Dermis blood vessel endothelial cell (primary cell): ENCODE measurements at regions not wholly inside any gene's neighbourhood (a gene's known extent, or its start where the extent isn't known, plus 50 kb on each side); places are given as distances from the start of the nearest gene placed in this dataset.
A peak's percentile ranks its signal among the peaks of the same experiment; 100 is the strongest.

ENCODE experiments used
- DNase-seq: peaks from one replicate; pipeline ENCODE4 v3.0.0; 2010

DNA sequence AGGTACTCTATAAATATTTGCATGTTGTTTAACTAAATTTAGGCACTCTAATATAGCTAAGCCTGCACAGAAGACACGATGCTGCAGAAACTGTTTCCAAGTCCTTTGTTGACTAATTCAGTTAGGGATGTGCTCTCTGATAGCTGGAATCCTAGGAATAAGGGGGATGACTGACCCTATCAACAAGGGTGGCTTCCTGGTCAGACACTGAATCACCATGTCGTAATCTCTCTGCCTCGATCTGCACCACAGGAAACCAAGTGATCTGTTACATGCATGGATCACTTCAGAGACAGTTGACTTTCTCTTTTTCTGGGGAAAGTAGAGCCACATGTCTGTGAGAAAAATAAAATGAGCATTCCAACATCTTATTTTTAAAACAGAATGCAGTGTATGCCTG lies 169.1 kb downstream of the GUCY2F start:
- DNase-seq = no peak

DNA sequence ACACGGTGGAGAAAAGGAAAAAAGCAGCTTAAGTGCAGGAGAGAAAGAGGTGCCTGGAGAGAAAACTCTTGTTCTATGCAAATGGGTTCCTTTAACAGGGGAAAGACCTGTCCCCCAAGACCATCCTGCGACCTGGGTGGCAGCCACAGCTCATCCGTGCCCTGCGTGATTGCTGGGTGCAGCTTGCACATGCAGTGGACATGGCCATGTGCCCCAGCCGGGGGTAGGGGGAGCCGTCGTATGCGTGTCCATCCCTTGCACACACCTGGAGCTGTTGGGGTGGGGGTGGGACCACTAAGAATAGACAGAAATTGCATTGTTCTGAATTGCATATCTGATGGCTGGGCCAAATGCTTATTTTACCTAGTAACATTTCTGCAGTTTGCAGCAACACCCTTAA lies 171.9 kb downstream of the GUCY2F start:
- DNase-seq = no peak

DNA sequence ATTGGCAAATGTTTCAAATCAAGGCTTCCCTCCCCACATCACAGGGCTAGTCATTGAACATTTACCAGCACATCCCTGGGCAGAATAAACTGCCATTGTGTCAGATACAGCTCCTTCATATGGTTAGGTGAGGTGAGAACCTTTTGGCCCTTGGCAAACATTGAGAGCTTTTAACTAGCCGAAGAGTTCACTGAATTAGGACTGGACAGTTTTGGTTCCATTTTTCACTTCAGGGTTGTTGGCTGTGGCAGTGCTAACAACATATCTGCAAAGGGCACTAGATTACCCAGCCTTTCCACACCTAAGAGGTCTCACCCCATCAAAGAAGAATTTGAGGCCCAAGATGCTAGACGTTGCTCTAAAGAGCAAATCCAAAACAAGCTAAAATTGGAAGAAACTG lies 180.7 kb downstream of the GUCY2F start:
- DNase-seq = no peak

DNA sequence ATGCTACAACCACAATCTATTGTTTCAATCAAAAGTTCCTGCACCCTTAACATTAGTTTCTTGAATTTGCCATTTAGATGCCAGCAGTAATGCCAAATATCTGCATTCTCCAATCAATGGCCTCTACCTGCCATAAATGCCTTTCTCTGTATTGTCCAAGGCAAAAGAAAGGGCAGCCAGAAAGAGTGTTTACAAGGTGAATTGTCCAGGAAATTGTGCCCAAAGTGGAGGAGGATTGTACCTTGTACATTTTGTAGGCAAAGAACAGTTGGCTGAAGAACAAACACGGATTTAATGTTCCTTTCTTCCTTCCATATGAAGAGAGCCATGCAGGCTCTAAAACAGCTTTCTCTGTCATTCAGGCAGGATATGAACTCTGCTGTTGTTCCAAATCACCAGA lies 181.5 kb downstream of the GUCY2F start:
- no peak for DNase-seq

DNA sequence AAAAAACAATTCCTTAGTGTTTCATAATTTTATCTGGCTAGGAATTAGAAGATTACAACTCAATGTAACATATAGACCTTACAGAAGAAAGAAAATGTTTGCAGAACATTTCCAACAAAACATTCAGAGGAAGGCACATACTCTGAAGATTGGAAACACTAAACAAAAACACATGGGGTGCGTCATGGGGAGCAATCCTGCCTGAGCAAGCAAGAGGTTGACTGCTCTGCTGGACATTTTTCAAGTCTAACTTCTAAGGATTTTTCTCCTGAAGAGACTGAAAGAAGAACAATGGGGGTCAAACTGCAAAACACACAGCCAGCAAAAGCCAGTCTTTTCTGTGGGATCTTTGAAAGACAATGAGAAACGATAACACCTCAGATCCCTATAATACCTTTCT lies 182.8 kb downstream of the GUCY2F start:
- no peak for DNase-seq

DNA sequence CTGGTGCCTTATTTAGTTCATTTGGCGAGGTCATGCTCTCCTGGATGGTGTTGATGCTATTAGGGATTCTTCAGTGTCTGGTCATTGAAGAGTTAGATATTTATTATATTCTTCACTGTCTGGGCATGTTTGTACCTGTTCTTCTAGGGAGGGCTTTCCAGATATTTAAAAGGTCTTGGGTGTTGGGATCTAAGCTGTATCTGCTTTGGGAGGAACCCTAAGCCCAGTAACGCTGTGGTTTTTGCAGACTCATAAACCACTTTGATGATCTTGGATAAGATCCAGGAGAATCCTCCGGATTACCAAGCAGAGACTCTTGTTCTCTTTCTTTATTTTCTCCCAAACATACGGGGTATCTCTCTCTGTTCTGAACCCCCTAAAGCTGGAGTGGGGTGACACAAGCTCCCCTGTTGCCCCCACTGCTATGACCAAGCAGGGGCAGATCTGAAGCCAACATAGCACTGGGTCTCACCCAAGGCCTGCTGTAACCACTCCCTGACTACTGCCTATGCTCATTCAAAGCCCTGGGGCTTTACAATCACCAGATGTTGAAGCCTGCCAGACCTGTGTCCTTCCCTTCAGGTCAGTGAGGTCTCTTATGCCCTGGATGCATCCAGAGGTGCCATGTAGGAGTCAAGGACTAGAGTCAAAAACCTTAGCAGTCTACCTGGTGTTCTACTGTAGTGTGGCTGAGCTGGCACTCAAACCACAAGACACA lies 187.6 kb downstream of the GUCY2F start:
- no peak for DNase-seq

DNA sequence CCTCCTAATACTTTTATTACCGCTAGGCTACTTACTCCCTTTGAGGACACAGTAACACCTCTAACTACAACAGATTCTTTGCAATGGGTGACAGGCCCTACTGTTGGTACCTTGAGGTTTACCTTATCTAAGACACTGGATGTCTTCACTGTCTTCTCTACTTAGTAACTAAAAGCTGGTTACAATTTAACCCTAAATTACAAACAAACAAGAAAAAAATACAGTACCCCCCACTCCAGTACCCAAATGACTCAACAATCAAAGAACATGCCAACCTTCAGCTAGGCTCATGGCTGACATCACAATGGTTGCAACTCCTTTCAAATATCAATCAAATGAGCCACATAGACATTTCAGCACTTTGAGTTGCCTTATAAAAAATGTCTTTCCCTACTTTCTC lies 198.0 kb downstream of the GUCY2F start:
- DNase-seq = no peak

DNA sequence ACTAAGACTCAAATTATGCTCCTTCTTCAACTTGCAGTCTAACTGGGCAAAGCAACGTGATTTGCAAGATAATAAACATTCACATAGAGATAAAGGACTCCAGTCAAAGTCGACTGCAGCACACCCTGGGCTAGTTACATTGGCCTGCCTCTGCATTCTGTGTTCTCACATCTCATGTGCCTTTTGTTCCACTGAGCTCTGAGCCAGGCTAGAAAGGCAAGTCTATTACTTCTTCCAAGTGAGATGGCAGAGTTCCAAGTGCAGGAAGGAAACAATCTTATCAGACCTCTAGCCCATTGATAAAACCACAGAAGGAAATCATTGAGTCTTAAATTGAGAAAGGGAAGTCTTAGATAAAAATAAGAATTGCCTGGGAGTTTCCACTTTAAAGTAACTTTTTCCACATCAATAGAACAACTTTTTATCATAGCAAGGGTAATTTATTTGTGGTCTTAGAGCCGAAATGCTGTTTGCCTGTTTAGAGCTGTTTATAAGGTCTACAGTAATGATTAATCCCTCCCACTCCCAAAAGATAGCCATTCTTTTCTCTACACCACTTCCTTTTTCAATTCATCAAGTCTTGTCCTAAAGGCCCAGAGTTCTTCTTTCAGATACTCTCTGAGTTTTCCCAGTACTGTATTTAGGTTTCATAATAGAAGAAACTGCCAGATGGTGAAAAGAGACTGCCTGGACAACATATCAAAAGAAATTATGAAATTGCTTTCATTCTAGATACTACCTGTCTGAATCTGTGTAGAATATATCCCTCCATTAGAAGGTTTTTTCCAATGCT lies 200.2 kb downstream of the GUCY2F start:
- DNase-seq = peak; percentile 82

DNA sequence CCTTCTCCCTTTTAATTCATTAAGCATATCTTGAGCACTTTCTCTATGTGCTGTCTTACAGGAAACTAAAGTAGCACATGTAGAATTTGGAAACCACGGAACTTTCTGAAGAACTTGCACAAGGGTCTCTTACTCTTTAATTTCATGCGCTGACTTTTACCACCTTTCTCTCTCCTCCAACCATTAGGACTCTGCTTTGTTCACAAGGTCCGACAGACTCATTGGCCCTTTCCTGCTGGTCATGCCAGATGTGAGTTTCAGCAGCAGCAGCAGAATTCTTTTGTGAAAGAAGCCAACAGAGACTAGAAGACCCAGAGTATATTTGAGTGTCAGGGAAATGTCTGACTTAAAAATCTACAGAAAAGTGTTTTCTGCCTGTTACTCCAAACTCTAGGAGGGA lies 207.1 kb downstream of the GUCY2F start:
- DNase-seq = no peak

DNA sequence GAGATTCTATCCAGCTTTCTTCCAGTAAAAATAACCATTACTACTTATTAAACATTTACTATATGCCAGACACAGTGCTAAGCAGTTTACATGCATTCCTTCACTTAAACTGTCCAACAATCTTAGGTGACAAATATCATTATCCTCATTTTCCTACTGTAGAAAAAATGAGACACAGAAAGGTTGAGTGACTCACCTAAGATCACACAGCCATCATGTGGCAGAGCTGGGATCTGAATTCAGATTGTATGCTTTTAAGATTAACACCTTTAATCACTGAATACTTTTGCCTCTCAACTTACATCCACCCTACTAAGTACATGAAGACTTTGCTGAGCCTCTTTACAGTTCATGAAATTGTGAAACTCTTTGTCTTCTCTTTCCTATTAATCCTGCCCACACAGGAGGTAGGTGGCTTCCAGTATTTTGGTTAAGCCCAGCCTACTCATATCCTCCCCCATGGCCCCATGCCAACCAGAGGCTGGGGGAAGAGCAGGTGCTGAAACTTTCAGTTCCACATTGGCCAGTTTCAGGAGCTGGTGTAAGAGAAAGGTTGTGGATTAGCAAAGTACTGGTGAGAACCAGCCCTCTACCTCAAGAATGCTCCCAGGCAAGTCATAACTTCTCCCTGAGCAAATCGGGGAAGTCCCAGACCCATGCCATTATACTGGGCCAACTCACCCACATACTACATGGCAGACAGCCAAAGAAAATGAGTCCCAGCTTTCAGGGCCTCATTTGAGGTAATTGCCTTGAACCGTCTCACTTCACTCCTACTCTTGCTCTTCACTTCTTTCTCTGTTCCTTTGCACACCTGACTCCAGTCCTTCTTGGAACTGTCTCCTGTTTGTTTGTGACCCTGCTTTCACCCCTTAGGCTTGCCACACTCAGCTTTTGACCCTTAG lies 211.1 kb downstream of the GUCY2F start:
- no peak for DNase-seq

DNA sequence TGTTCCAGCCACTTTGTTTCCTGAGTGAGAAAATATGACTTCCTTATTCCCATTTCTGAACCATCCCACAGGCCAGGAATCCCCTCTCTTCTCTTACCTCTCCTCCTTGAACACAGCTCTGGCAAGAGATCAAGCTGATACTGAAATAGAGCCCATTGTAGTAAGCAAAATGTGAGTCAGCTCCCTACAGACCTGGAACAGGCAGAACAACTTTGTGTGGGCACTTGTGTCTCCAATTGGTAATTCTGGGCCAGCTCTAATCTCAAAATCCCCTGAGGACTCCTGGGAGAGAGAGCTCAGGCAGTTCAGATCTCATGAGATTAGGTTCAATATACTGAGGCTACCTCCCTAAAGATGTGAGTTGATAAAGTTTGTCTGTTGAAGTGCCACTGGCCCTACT lies 213.5 kb downstream of the GUCY2F start:
- no peak for DNase-seq

DNA sequence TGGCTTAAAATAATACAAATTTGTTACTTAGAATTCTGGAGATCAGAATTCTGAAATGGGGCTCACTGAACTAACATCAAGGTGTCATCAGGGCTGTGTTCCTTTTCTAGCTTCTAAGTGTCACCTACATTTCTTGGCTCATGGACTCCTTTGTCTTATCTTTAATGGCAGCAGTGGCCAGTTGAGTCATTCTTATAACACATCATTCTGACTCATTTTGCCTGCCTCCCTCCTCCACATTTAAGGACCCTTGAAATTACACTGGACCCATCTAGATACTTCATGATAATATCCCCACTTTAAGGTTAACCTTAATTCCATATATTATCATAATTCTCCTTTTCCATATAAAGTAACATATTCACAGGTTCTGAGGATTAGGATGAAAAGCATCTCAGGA lies 215.9 kb downstream of the GUCY2F start:
- DNase-seq = no peak

DNA sequence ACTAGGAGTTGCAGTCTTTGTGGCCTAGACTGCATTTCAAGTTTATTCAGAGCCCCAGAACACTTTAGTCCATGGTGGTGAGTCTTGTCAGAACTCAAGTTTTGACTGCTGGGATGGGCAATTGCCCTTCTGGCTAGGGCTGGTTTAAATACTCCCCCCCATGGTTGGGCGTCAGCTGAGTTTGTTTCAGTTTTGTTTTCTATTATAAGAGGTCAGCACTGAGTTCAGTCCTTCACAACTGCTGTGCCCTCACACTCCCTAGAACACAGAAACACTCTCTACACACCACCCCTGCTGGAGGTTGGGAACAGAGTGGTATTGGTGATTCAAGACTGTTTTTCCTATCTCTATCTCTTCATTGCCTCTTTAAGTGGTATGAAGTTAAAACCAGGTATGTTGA lies 217.0 kb downstream of the GUCY2F start:
- no peak for DNase-seq

DNA sequence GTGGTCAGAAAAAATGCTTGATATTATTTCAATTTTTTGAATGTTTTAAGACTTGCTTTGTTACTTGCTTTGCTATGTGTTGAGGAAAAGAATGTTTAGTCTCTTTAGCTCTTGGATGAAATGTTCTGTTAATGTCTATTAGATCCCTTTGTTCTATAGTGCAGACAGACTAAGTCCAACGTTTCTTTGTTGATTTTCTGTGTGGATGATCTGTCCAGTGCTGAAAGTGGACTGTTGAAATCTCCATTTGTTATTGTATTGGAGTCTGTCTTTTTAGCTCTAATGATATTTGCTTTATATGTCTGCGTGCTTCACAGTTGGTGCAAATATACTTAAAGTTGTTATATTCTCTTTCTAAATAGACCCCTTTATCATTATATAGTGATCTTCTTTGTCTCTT lies 220.6 kb downstream of the GUCY2F start:
- DNase-seq = peak; percentile 1

DNA sequence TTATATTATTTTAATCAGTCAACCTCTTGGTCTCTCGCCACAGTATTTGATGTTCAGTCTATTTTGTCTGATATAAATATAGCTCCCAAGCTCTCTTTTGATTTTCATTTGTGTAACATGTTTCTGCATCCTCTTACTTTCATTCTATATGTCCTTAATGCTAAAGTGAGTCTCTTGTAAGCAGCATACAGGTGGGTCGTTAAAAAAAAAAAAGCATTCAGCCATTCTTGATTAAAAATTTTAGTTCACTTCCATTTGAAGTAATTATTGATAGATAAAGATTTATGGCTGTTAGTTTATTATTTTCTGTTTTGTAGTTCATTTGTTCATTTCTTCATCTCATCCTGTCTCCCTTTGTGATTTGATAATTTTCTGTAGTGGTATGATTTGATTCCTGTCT lies 229.1 kb downstream of the GUCY2F start:
- no peak for DNase-seq

DNA sequence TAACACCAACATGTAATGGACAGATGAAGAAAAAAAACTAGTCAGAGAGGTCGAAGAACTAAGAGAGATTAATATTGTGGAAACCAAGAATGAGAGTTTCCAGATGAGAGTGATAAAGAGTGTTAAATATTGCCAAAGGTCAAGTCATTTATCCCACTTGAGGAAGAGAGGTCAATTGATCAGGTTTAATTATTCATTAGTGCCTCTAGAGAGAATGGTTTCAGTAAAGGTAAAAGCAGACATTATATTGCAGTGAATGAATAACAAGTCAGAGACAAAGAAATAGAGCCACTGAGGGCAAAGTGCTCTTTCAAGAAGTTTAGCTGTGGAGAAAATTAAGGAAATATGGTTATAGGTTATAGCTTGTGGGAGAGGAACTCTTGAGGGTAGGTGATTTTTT lies 263.1 kb downstream of the GUCY2F start:
- no peak for DNase-seq

DNA sequence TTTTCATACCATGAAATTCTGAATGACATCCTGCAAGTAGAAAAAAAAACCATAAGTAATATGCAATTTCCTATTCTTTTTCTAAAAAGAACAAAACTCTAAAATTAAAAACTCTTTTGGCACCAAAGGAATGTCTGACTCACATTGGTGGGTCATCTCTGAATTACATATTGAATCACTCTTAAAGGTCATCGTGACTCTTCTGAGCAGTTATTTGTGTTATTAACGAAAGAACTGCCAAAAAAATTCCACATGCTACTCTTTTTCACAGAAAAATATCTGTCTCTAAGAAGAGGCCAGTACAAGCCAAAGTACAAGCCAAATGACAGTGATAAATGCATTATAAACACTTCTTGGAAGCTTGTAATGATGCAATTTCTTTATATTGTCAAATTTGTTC lies 282.2 kb downstream of the GUCY2F start:
- DNase-seq = no peak

DNA sequence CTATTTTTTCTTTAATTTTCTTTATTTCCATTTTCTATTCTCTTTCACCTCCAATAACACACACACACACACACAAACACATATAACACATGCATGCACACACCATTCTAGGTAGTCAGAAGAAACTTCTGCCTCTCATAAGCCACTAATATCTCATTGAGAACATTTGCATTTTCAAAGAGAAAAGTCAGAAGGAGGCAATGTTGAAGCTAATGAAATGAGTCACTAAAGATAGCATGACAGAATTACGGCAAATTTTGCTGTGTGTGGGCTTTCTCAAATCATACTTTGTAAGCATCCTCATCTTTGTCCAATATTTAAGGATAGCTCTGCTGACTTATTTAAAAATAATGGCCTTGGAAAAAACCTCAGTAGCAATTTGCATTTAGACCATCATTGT lies 291.3 kb downstream of the GUCY2F start:
- DNase-seq = no peak

DNA sequence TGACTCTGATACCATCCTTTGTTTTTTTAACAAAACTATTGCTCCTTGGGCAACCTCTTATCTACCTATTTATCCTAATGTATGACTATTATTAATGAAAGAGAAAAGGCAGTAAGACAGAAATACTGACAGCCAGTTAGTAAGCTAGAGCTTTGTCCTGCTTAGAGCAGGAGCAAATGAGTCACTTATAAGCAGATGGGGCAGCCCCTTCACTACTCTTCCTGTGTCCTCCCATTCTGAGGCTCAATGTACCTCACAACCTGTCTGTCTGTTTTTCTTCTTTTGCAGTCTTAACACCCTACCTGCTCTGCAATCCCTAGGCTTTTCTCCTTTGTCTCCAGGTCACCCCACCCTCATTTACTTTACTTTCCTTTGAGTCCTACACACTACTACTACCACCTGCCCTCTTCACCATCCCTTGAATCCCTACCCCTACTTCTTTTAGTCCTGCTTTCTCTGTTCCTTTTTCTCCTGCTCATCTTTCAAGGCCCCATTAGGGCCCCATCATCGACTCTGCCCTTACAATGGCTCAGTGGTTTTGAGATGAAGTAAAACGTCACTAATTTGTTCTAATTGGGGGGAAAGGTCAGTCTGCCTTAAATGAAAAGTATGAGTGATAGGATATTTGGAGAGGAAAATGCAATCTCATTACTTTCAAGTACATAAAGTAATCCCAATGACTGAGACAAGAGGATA lies 294.3 kb downstream of the GUCY2F start:
- no peak for DNase-seq

DNA sequence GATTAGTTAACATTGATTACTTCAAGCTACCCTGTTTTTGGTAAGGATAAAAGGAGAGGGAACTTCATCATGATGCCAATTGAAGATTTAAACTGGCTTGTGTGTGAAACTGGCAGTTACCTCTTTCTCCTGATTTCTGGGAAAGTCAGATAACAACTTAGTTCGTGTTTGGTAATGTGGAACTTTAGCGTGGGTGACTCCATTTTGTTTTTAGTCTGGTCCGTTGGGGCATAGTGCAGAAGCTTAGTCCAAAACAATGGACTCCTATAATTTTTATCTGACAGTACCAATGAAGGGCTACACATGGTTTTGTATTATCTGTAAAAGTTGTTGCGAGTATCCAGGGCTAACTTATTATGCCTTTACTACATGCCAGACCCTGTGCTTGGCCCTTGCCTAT lies 294.9 kb downstream of the GUCY2F start:
- DNase-seq = no peak

DNA sequence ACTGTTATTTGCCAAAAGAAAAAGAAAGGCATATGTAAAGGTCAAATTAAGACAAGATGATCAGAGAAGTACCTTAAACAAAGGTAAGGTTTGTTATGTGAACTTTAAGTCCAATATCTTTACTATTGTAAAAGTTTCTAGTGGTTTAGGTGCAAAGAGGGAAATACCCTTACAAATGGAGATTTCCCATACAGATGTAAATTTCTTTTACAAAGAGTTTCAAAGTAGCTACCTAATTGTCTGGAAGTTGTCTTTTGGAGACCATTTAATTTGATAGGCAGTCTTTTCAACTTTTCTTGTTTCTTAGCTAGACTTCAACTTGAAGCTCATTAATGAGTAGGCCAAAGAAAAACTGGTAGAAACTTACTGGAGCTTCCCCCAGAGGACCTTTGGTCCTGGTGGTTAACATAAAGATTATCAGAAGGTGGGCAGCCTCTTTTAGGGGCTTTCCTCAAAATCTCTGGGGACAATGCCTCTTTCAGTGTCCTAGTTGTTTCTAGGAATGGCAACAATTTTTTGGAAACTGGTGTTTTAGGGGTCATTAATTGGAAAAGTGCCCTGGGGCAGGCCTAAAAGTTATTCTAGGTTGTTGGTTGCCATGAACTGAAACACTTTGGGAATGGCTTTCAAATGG lies 297.3 kb downstream of the GUCY2F start:
- no peak for DNase-seq

DNA sequence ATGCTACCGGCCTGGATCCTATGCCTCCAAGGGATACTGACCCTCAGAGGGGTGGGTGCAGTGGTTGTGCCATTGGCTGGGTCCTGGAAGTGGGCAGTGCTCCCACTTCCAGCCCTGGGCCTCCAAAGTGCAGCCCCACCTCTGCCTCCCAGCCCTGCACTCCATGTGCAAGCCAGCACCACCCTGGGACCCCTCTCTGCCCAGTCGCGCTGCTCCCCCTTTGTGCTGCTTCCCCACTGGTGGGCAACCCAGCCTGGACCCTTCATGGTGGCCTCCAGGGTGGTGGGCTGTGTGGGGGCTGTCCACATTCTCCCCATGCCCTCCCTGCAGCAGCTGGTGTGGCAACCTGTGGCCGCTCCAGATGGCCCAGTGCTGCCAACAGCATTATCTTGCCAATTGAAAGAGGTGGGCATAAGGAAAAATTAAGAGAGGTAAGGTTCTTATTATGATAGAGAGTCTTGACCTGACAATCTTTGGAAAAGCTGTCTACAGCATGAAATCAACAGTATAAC lies 309.7 kb downstream of the GUCY2F start:
- no peak for DNase-seq
